GM19397 (cell line): ENCODE measurements at regions not wholly inside any gene's neighbourhood (a gene's known extent, or its start where the extent isn't known, plus 50 kb on each side); places are given as distances from the start of the nearest gene placed in this dataset.
"Not testable (repeated sequence)": the region's sequence is repeated elsewhere in the genome, so short reads cannot be mapped to it uniquely, and the experiment has no call there.

Source experiments
- ATAC-seq: cut with Tn5 transposase; IDR thresholded peaks from one replicate; pipeline ENCODE4 v1.9.1; 2021; ENCODE audit warnings: mild to moderate bottlenecking, moderate library complexity; ENCODE audit not compliant: unreplicated experiment

- ATAC-seq = peak; percentile 33
Measured at GRCh38 chr4:184282251-184282713, 64.6 kb upstream of the ENPP6 start.

- no peak for ATAC-seq
Measured at GRCh38 chr4:184281231-184282139, 63.8 kb upstream of the ENPP6 start.

- ATAC-seq = no peak
Measured at GRCh38 chr4:184280591-184281071, 63.0 kb upstream of the ENPP6 start.

- no peak for ATAC-seq
Measured at GRCh38 chr4:184280137-184280536, 62.5 kb upstream of the ENPP6 start.

GRCh38 chr4:184279496-184280061 lies 61.9 kb upstream of the ENPP6 start:
- no peak for ATAC-seq

GRCh38 chr4:184277769-184278168 lies 60.1 kb upstream of the ENPP6 start:
- ATAC-seq = not testable (repeated sequence)

GRCh38 chr4:184277010-184277409 lies 59.3 kb upstream of the ENPP6 start:
- not testable (repeated sequence) for ATAC-seq

- ATAC-seq = not testable (repeated sequence)
Measured at GRCh38 chr4:184276346-184276745, 58.7 kb upstream of the ENPP6 start.

- ATAC-seq = no peak
Measured at GRCh38 chr4:184275766-184276165, 58.1 kb upstream of the ENPP6 start.

GRCh38 chr4:184274286-184274951 lies 56.7 kb upstream of the ENPP6 start:
- no peak for ATAC-seq

- ATAC-seq = no peak
Measured at GRCh38 chr4:184273166-184274147, 55.8 kb upstream of the ENPP6 start.

- ATAC-seq = no peak
Measured at GRCh38 chr4:184270808-184271413, 53.2 kb upstream of the ENPP6 start.

- no peak for ATAC-seq
Measured at GRCh38 chr4:184269879-184270430, 52.3 kb upstream of the ENPP6 start.

GRCh38 chr4:184268584-184269160 lies 51.0 kb upstream of the ENPP6 start:
- no peak for ATAC-seq

GRCh38 chr4:184267673-184268583 lies 50.3 kb upstream of the ENPP6 start:
- ATAC-seq = peak; percentile 76
